Frontal cortex (tissue), 3 donors: ENCODE measurements at regions not wholly inside any gene's neighbourhood (a gene's known extent, or its start where the extent isn't known, plus 50 kb on each side); places are given as distances from the start of the nearest gene placed in this dataset.

ENCODE experiments used
- DNase-seq, 2 donors: peaks; one replicate each; pipeline ENCODE4 v3.0.0; 2012; ENCODE audit warnings: low spot score in 2 of 2
- FAIRE-seq: peaks from 2 replicates; lab custom pipeline; 2012; peaks lifted over from hg19 to GRCh38; lab: Jason Lieb, UNC
- donor health status: control.
- donor health status: control.
- donor health status: control.

- no peak for FAIRE-seq
Observed at GRCh38 chrX:36436361-36436760, 516.8 kb downstream of the CFAP47 start.

GRCh38 chrX:36443007-36443406, 523.5 kb downstream of the CFAP47 start:
- no peak for DNase-seq
- FAIRE-seq, result no peak

More at GRCh38 chrX:36436361-36436760, 516.8 kb downstream of the CFAP47 start:
- no peak for DNase-seq

GRCh38 chrX:36445566-36445965, 526.0 kb downstream of the CFAP47 start:
- FAIRE-seq (no peak), DNase-seq (peak in 1 of 2 donors; percentile 2)

DNA sequence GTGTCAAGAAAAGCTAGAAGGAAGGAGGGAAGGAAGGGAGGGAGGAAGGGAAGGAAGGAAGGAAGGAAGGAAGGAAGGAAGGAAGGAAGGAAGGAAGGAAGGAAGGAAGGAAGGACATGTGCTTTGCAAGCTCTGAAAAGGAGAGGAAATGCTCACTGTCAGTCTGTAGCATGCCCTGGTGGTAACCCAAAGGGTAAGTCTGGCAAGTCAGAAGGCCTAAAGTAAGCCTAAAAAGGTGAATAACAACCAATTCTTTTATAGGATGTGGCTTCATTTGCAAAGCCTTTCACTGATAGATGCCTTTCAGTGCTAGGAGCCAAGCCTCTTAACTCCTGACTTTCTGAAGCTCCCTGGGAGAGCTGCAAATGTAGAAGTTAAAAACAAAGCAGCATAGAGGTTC, 542.6 kb downstream of the CFAP47 start:
- DNase-seq (no peak), FAIRE-seq (no peak)

DNA sequence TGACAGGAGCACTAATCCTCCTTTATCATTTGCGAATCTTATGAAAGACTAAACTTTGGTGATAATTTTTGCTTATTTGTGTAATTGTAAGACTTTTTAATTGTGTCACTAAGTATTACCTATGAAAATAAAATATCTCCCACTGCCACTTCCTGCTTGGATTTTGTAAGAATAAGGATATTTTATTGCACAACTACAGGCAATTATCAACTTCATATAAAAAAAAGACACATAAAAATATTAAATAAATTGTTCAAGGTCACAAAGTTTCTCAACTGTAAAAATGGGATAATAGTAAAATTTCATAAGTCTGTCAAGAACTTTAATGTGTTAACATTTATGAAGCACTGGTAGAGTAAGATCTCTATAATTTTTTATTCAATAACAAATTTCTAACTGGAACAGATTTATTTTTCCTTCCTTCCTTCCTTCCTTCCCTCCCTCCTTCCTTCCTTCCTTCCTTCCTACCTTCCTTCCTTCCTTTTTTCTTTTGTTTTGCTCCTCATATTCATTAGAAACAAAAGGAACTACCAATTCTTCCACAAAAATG, 527.6 kb upstream of the FAM47C start:
- FAIRE-seq (no peak), DNase-seq (no peak)

- DNase-seq (no peak), FAIRE-seq (no peak)
Observed at GRCh38 chrX:36501169-36501702, 506.9 kb upstream of the FAM47C start.

GRCh38 chrX:36504625-36505024, 503.5 kb upstream of the FAM47C start:
- DNase-seq, result no peak

GRCh38 chrX:36508042-36508441, 500.1 kb upstream of the FAM47C start:
- FAIRE-seq (no peak), DNase-seq (no peak)

More at GRCh38 chrX:36504625-36505024, 503.5 kb upstream of the FAM47C start:
- FAIRE-seq, result no peak

DNA sequence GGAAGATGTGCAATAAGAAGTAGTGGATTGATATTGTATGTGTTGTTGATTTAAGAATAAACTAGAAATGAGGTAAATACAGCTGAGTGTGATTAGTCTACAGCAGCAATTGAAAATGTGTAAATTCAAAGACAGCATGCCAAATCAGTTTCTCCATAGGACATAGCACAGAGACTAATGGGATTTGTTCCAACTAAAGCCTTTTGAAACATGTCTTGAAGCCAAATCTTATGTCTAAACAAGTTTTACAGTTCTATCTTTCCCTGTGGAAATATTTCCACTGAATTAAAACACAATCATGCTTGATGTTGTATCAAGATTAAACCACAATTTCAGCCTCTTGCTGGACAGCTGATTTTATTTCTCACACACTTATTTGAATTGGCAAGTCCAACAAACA, 497.4 kb upstream of the FAM47C start:
- FAIRE-seq, result no peak
- no peak for DNase-seq

GRCh38 chrX:36528661-36529060, 479.5 kb upstream of the FAM47C start:
- no peak for DNase-seq
- FAIRE-seq, result no peak

DNA sequence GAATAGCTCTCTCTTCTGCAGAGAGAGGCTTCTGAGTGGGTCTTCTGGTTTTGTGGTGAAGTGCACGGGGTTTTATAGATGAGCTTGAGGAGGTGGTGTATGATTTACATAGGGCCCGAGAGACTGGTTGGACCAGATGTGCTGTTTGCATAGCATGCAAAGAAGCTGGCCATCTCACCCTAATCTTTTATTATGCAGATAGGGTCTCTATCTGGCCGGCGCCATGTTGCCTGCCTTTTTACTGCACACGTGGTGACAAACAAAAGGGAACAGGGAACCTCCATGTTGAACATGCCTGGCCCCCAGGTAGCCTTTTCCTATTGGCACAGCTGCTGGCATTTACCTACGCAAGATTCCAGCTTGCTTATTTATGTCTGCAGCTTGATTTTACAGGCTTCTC, 473.3 kb upstream of the FAM47C start:
- no peak for FAIRE-seq
- DNase-seq, result no peak

DNA sequence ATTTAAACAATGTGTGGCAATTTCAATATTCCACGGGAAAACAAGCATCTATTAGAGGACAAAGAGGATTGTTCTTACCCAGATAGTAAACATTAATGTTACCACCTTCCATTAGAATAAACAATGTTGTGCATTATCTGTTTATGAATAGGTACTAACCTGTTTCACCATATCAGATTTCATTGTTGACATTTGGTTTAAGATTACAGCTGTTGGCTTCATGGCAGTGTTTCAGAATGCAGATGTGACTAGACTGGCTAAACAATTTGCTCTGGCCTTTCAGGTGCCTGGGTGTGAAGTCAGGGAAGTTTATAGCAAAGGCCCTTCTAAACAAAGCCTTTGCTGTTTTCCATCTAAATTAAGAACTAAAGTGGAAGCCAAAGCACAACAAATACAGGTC, 464.7 kb upstream of the FAM47C start:
- no peak for FAIRE-seq
- DNase-seq, result no peak

DNA sequence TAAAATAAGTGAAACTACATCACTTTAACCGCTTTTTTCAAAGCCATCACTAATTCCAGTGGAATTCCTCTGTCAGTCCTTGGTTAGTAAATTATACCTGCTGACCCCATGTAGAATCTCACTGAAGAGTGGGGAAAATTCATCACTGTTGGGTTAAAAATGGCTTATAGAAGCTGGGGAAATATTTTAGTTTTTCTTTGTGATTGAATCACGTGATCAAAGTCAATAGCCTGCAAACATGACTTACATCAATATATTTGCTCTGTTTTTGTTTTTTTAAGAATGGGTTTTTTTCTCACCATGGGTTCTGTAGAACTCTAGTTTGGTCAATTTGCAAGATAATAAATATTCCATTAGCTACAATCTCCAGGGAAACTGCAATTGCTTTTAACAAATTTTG, 445.2 kb upstream of the FAM47C start:
- no peak for DNase-seq
- no peak for FAIRE-seq

- no peak for DNase-seq
- FAIRE-seq, result no peak
Observed at GRCh38 chrX:36568946-36569345, 439.2 kb upstream of the FAM47C start.

DNA sequence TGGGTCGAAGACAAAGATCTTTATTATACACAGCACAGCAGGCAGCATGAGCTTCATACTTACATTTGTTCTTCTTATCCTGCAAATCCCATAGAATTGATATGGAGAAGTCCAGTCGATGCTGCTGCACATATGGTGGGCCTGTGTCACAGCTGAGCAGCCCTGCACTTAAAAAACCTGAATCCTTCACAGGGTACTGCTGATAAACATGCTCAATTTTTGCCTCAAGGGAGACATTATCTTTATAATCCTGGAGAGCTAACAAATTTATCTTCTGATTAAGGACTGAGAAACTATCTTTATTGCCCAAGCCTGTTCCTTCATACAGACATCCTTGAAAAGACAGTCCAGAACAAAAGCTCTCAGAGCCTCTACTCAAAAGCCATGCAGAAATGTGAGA, 434.4 kb upstream of the FAM47C start:
- FAIRE-seq, result no peak
- no peak for DNase-seq

- DNase-seq (no peak), FAIRE-seq (no peak)
Observed at GRCh38 chrX:36575670-36576069, 432.5 kb upstream of the FAM47C start.

- DNase-seq, result no peak
- FAIRE-seq, result no peak
Observed at GRCh38 chrX:36577006-36577405, 431.2 kb upstream of the FAM47C start.

GRCh38 chrX:36581030-36581429, 427.1 kb upstream of the FAM47C start:
- FAIRE-seq (no peak), DNase-seq (no peak)

DNA sequence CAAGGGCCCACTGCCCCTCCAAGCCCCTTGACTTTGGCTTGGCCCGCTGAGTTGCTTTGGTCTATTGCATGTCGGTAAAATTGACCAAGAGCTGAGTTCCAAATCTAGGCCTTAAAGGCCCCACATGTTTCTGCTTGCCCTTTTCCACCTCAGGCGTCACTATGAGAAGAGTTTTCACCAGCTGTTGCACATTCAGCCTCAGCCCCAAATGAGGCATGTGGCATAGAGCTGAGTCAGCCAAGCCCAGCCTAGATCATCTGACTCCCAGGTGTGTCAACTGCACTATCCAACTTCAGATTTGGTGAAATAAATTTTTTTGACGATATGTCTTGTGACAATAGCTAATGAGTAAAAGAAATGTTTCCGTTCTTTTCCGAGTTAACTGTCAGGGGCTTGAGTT, 424.5 kb upstream of the FAM47C start:
- FAIRE-seq (no peak), DNase-seq (no peak)

GRCh38 chrX:36609616-36610585, 398.3 kb upstream of the FAM47C start:
- DNase-seq, result no peak
- no peak for FAIRE-seq

DNA sequence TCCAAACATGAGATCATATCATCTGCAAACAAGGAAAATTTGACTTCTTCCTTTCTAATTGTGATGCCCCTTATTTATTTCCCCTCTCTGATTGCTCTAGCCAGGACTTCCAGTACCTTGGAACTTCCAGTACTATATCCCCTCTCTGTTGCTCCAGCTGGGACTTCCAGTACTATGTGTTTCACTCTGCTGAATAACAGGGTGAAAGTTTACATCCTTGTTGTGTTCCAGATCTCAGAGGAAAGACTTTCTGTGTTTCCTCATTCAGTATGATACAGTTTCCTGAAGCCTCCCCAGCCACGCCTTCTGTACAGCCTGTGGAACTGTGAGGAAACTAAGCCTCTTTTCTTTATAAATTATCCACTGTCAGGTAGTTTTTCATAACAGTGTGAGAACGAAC, 381.3 kb upstream of the FAM47C start:
- FAIRE-seq (no peak), DNase-seq (no peak)
